Neural progenitor cell (in vitro differentiated cells): ENCODE measurements at regions not wholly inside any gene's neighbourhood (a gene's known extent, or its start where the extent isn't known, plus 50 kb on each side); places are given as distances from the start of the nearest gene placed in this dataset.

Source experiments
- CTCF ChIP-seq: fragments of 200-600 bp; sonication (generic); IDR thresholded peaks from 2 replicates; pipeline ENCODE4 v1.5.1; 2017; ENCODE audit warnings: antibody characterized with exemption, mild to moderate bottlenecking
- EZH2 ChIP-seq: fragments of 200-600 bp; sonication (generic); IDR thresholded peaks from 2 replicates; pipeline ENCODE4 v1.6.1; 2017; ENCODE audit warnings: antibody characterized with exemption, mild to moderate bottlenecking, moderate library complexity
- EZH2phosphoT487 ChIP-seq: fragments of 200-600 bp; sonication (generic); IDR thresholded peaks from 2 replicates; pipeline ENCODE4 v1.6.1; 2017; ENCODE audit warnings: antibody characterized with exemption

- TF ChIP-seq CTCF: no peak
- no peak for TF ChIP-seq EZH2
- TF ChIP-seq EZH2phosphoT487: no peak
These were observed 1209.4 kb downstream of the ROBO2 start for GRCh38 chr3:78249294-78249693.
